CD4-positive, alpha-beta T cell treated with Interleukin-4 for 4 hours (primary cell): ENCODE measurements at regions not wholly inside any gene's neighbourhood (a gene's known extent, or its start where the extent isn't known, plus 50 kb on each side); places are given as distances from the start of the nearest gene placed in this dataset.
"Not testable (repeated sequence)": the region's sequence is repeated elsewhere in the genome, so short reads cannot be mapped to it uniquely, and the experiment has no call there.

Source experiments
- DNase-seq: peaks from one replicate; pipeline ENCODE4 v3.0.0-alpha.2; 2020

DNA sequence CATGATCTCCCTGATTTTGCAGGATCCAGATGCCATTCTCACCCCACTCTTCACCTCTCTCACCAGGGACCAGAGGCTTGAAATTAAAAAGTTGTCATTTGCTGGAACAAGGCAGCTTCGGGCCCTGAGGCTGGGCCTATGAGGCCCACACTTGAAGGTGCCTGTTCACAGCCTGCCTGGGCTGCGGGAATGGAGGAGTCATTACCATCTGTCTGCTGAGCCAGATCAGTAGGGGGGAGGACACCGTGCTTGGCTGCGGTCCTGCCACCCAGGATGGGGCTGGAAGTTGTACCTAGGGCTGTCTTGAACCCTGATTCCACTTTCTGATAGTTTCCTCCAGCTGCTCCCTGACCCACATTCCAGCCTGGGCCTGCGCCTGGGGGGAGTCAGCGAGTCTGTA lies 208.3 kb upstream of the N4BP1 start:
- no peak for DNase-seq

DNA sequence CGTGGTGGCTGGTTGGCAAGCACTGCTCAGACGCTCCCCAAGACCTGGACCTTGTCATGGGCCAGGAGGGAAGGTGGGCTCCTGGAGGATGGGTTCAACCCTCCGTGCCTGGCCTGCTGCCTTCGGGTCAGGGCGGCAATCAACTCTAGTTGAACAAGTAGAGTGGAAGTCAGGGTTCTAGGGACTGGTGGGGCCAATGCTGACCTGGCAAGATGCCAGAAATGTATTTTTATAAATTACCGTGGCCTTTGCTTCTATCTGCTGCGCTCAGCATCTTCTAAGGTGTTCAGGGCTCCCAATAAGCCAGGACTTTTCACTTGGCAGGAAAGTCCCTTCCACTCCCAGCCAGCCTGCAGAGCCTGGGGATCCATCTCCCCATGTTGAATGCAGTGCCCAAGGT lies 207.1 kb upstream of the N4BP1 start:
- DNase-seq, result no peak

DNA sequence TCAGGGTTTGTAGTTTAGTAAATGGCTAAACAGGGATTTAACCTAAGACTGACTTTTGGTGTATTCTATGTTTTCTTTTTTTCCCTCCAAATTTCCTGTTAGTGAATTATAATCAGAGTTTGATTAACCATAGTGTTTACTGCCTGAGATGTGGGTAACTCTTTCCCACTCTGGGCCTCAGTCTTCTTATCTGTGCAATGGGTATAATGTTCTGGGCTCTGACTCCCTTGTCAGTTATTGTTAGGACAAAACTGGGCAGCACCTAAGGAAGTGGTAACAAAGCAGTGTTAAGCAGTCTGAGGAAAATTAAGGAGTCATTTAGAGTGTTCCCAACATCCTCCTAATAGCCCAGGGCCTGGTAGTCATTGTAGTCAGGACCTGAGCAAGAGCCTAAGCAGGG lies 206.4 kb upstream of the N4BP1 start:
- DNase-seq, result no peak

DNA sequence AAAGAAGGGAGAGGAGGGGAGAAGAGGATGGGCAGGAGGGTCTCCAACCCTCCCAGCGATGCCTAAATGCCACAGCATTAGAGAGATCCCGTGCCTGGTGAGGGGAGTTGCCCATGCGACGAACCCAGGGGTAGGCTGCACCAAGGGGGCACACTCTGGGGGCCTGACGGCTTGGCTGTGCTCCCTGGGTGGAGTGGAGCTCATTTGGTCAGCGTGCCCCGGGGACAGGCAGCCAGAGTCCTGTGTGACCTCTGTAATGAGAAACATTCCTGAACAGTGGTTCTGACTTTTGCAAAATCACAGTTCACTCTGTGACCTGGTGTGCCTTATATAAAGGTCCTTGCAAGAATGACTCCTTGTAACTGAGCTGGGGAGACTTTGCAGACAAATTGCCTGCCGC lies 205.0 kb upstream of the N4BP1 start:
- DNase-seq, result no peak

DNA sequence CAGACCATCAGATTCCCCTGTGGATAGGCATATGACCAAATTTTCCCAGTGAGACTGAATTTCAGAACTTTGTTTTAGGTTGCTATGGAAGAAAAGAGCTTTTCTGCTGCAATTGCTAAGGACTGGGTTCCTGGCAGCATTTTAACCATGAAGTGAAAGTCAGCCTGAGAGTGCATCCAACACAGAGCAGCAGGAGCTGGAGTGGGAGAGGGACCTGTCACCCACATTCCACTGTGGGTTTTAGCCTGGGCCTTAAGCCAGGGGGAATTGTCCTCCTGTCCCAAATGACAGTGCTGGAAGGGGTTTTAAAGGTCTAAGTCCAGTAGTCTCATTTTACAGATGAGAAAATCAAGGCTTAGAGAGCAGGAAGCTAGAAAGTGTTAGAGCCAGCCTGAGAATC lies 203.5 kb upstream of the N4BP1 start:
- no peak for DNase-seq

DNA sequence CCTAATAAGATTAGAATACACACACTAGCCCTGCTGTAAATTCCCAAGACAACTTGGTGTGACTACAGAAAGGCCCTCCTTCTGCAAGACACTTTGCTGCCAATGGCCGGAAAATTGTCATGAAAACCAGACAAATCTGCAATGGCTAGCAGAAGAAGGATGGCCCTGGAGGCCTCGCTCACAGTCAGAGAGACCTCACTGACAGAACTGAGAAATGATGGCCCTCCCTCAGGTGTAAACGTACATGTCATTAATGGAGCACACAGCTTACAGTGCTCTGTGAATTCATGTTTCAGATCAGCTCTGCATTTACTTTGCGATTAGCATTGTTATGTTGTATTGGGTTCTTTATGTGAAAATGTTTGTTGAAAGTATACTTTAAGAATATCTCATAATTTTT lies 202.9 kb upstream of the N4BP1 start:
- DNase-seq, result no peak

DNA sequence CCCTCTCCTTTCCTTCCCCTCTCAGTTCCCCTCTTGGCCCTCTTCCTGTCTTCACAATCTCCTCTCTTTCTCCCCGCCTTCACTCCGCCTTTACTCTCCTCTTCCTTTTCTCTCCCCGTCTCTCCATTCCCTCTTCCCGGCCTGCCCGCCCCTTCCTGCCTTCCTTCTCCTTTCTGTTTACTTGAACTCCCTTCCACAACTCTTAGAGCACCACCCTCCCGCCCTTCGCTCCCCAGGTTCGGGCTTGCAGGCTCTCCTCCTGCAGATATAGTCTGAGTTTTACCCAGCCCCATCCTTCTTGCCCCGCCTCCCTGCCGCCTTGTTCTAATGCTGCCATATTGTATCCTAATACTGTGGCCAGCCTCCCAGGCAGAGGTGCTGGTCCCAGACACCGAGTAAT lies 201.5 kb upstream of the N4BP1 start:
- no peak for DNase-seq

DNA sequence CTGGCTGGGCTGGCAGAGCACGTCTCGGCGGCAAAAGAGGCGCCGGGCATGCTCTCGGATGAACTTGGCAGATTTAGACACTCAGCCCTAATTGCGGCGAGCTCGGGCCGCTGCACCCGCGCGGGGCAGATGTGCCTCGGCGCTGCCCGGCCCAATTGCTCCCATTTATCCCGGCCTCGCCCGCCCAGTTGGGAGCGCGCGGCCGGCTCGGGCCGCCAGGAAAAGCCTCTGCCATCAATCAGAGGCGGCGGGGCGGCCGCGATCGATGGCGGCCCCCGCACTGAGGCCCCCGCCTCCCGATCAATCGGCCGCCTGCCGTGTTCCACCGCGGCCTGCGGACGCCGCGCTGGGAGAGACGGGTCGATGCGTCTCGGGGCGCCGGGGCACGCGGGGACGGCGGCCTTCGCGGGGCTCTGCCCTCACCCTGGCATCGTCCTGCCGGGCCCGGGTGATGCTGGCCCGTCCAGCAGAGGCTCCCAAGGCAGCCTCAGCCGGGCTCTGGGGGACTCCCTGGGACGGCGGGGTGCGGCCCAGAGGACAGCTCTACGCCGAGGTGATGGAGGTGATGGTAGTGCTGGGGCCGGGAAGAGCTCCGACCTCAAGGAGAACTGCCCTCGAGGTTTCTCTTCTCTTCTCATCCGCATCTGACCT lies 200.9 kb upstream of the N4BP1 start:
- DNase-seq, result no peak

DNA sequence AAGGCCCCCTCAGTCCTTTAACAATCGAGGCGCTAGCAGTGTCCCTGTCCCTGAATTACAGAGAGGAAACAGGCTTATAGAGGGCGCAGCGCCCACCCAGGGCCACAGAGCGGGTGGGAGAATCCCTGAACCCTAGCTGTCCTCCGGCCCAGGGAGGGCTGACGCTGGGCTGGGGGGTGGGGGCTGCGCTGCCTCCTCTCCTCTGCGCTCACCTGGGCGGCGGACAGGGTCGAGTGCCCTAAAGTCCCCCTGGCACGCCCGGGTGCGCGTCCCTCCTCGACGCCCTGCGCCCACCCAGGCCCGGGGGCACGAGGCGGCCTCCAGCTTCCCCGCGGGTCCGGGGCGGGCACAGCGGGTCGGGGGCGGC lies 200.4 kb upstream of the N4BP1 start:
- DNase-seq, result no peak

DNA sequence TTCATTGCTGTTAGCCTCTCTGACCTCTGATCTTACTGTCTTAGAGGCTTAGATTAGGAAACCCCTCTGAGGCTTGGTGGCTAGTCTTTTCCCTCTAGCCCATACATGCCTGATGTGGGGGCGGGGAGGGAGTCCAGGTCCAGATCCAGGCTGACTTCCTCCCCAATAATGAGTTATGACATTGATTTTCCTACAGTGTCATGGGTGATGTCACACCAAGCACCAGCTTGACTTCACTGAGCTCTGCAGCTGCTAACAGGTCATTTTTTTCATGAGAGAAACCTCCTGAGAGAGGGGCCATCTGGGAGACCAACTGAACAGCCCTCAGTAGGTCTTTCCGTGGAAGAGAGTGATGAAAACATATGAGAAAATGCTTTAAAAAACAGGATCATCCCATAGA lies 180.2 kb upstream of the N4BP1 start:
- DNase-seq, result no peak

DNA sequence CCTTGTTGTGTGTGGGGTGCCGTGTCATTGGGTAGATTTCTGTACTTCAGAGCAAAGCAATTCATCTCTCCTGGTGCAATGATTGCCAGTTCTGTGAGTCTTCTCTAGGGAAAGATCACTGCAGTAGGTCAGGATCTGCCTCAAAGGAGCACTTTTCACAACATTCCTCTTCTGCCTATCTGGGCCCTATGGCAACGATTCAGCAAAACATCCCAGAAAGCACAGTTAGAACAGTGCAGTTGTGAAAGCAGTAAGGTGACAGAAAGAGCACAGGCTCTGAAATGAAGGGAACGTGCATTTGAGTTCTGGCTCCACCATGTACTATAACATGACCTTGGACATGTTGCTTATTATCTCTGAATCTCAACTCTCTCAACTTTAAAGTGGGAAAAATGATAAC lies 178.5 kb upstream of the N4BP1 start:
- DNase-seq, result no peak

DNA sequence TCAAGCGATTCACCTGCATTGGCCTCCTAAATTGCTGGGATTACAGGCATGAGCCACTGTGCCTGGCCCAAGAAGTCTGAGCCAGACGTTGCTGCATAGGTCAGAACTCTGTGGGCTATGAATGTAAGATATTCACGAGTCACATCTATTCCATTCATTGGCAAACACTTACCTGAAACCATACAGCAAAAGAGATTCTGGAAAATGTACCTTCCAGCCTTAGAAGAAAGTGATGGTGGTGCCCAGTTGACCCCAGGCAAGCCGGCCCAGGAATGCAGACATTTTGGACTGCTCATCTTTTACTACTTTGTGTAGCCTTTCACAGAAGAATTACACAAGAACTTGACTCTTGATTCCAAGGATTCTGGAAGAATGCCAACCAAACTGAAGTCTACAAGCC lies 135.6 kb upstream of the N4BP1 start:
- DNase-seq, result no peak

DNA sequence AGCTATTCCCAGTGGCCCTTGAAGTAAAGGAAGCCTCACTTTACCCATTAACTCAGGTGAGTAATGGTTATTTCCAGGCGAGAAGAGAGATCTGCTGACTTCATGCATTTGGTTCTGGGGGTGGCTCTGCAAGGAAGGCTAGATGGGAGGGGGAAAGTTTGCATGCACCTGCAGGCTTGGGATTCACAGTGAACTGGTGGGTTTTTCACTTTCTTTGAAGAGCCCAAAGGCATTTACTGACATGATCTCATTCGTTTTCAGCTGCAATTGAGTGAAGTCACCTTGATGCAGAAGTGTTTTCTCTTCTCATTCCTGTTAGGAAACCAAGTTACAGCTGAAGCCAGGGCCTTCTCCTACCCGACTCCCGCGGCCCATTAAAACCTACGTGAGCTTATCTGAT lies 131.0 kb upstream of the N4BP1 start:
- DNase-seq, result no peak

DNA sequence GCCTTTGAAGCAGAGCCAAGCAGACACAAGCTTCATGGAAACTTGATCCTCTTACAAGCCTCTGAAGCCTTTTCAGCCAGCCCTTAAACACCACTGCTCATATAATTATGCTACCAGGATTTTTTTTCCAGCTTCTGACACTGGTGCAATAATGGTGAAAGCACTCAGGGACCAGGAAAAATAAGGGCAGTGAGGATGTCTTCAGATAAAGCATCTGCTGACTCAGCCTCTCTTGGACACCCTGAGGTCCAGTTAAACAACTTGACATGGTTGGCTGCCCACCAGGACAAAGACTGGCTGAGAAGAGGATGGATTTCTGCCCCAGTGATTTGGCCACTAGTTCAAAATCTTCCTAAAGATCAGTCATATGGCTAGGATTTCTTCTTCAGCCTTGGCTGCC lies 124.2 kb upstream of the N4BP1 start:
- DNase-seq, result no peak

DNA sequence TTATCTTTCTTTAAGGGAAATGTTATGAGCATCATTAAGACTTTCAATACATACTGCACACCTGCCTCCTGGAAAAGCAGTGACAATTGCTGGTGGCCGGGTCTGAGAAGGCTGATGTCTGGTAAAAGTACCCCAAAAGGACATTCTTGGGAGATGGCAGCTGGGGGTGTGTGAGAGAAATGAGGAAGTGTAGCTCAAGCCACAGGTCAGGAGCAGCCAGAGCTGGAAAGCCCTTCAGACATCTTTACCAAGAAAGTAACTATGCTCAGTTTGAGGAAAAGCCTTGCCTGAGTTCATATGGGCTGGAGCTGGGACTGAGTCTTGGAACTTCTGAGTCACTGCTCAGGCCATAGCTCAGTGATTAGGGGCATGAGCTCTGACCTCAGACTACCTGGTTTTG lies 94.7 kb upstream of the N4BP1 start:
- no peak for DNase-seq

DNA sequence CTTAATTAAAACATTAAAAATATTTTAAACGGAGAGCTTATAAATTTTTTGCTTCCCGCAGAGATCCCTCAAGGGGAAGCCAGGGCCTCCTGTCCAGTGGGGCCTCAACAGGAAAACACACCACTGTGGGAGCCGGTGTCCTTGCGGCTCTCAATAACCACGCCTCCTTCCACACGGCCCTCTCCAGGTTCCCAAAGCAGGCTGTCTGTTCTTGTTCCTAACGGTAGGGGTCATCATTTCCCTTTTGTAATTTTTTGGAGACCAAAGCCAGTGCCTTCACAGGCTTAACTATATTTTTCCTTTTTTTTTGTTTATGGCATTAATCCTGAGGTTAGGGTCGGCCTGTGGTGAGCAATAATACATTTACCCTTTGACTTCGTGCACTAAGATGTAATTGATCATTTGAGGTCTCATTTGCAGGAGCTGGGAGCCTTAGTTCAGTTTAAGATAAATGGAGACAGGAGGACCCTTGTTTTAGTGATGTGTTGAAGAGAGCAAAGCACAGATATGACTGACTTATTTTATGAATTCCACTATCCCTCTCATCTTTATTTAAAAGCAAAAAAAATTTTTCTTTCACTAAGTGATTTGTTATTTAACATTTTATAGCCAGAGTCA lies 77.5 kb upstream of the N4BP1 start:
- DNase-seq, result peak; percentile 19

DNA sequence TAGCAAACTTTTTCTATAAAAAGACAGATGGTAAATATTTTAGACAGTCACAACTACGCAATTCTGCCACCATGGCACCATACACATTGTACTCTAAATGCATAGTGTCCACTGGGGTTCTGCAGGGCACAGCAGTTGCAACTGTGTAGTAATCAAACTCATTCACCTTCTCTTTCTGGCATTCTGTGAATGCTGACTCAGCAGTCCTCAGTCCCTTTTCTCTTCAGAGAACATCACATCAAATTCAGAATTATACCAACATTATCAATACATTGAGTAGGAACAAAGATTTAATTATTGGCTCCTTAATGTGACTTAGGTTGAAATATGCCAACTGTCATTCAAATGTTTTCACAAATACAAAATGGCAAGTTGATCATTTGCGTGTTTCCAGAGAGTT lies 74.2 kb upstream of the N4BP1 start:
- no peak for DNase-seq

DNA sequence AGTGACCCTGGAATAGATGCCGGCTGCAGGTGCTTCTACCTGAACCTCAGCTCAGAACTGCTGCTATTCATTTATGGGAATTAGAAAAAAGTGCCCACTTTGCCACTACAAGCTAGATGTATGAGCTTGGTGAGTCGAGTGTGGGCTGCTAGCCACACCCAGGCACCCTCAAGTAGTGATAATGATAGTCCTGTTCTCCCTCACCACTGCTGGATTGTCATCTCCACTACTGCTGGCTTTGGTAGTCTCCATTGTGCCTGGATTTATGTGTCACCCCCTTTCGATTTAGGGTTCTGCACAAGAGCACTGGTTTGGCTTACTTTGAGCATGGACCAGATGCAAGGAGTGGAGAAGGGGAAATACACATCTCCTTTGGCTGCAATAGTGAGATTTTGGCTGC lies 73.0 kb upstream of the N4BP1 start:
- DNase-seq, result no peak

DNA sequence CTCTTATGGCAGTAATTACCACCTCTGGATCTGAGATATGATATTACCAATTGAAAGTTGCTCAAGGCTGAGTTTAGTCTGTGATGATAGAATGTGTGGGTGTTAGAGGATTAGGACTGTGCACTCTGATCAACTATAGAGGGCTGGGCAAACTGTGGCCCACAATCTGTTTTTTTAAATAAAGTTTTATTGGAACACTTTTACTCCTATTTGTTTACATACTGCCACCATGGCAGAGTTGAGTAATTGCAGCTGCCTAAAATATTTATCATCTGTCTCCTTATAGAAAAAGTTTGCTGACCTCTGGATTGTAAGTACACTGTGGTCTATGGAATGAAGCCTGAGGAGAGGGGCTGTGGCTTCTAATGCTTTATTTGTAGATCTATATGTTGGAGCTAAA lies 71.5 kb upstream of the N4BP1 start:
- DNase-seq, result no peak

DNA sequence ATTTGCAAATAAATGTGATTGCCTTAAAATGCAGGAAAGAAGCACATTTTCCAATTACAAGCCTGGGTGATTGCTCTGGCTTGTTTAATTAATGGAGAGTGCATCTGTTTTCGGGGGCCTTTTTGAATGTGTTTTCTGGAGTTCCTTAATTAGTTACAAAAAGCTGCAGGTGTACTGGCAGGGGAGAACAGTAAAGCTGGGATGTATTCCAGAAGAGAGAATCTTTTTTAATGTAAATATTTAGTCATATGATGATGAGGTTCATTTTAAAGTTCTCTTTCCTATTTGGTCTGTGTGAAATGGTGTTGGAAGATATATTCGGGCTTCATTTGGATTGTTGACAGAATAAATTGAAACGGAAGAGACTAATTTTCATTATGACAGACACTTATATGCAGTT lies 70.9 kb upstream of the N4BP1 start:
- no peak for DNase-seq

DNA sequence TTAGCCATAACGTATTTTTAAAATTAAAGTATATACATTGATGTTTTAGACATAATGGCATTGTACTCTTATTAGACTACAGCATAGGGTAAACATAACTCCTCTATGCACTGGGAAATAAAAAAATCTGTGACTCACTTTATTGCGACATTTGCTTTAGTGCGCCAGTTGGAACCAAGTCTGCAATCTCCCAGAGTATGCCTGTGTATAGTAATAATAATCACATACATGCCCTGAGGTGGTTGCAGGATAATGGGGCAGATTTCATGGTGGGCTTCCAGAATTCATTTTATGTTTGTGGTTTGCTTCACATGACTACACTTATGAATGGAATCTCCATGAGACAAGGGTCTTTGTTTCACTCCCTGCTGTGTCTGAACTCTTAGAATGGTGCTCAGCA lies 66.9 kb upstream of the N4BP1 start:
- no peak for DNase-seq

DNA sequence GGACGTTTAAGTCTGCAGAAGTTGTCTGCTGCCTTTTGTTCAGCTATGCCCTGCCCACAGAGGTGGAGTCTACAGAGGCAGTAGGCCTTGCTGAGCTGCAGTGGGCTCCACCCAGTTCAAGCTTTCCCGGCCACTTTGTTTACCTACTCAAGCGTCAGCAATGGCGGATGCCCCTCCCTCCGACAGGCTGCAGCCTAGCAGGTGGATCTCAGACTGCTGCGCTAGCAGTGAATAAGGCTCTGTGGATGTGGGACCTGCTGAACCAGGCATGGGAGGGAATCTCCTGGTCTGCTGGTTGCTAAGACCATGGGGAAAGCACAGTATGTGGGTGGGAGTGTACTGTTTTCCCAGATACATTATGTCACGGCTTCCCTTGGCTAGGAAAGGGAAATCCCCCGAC lies 58.2 kb upstream of the N4BP1 start:
- not testable (repeated sequence) for DNase-seq

DNA sequence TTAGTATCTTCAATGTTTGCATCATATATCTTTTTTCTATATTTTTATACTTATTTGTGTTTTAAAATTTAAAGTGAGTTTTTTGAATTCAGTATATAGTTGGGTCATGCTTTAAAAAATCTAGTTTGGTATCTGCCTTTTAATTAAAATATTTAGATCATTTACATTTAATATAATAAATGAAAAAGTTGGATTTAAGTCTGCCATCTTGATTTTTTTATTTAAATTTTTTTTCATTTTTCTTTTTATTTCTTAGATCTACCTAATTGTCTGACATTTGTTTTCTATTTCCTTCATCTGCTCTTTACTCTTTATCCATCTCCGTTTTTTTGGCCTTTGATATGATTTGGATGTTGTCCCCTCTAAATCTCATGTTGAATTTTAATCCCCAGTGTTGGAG lies 50.0 kb upstream of the N4BP1 start:
- DNase-seq, result no peak
